ENCODE measurements at regions not wholly inside any gene's neighbourhood (a gene's known extent, or its start where the extent isn't known, plus 50 kb on each side); places are given as distances from the start of the nearest gene placed in this dataset.

- no peak for TF ChIP-seq CTCF (IDR thresholded peaks at IDR 0.05)
- no peak for TF ChIP-seq POLR2A (IDR thresholded peaks at IDR 0.05)
Measured at GRCh38 chr6:27149150-27149549, 98.4 kb upstream of the PRSS16 start.

All from esophagus squamous epithelium (tissue), 4 donors.